GM18867 (cell line): ENCODE measurements at regions not wholly inside any gene's neighbourhood (a gene's known extent, or its start where the extent isn't known, plus 50 kb on each side); places are given as distances from the start of the nearest gene placed in this dataset.
A peak's percentile ranks its signal among the peaks of the same experiment; 100 is the strongest.

Source experiments
- ATAC-seq: cut with Tn5 transposase; IDR thresholded peaks from one replicate; pipeline ENCODE4 v1.9.1; 2021; ENCODE audit warnings: mild to moderate bottlenecking, moderate library complexity; ENCODE audit not compliant: unreplicated experiment

GRCh38 chr3:35849496-35849895 is 210.2 kb downstream of the ARPP21 start:
- no peak for ATAC-seq

GRCh38 chr3:35849963-35850362 is 210.6 kb downstream of the ARPP21 start:
- ATAC-seq = no peak

GRCh38 chr3:35857004-35857403 is 217.7 kb downstream of the ARPP21 start:
- peak; percentile 94 for ATAC-seq

GRCh38 chr3:35862057-35862456 is 222.7 kb downstream of the ARPP21 start:
- no peak for ATAC-seq

GRCh38 chr3:35864871-35865270 is 225.5 kb downstream of the ARPP21 start:
- no peak for ATAC-seq

- no peak for ATAC-seq
Observed at GRCh38 chr3:35867791-35868190, 228.5 kb downstream of the ARPP21 start.

GRCh38 chr3:35871009-35871408 is 231.7 kb downstream of the ARPP21 start:
- ATAC-seq = no peak

GRCh38 chr3:35883929-35884328 is 244.6 kb downstream of the ARPP21 start:
- ATAC-seq = no peak

GRCh38 chr3:35894735-35895134 is 255.4 kb downstream of the ARPP21 start:
- no peak for ATAC-seq

GRCh38 chr3:35899245-35899644 is 259.9 kb downstream of the ARPP21 start:
- no peak for ATAC-seq

- no peak for ATAC-seq
Observed at GRCh38 chr3:35900079-35900478, 260.8 kb downstream of the ARPP21 start.

- peak; percentile 93 for ATAC-seq
Observed at GRCh38 chr3:35908366-35909232, 269.3 kb downstream of the ARPP21 start.

- no peak for ATAC-seq
Observed at GRCh38 chr3:35919160-35919559, 279.8 kb downstream of the ARPP21 start.

GRCh38 chr3:35921718-35922117 is 282.4 kb downstream of the ARPP21 start:
- no peak for ATAC-seq

- peak; percentile 48 for ATAC-seq
Observed at GRCh38 chr3:35924070-35924469, 284.7 kb downstream of the ARPP21 start.

- no peak for ATAC-seq
Observed at GRCh38 chr3:35927441-35927840, 288.1 kb downstream of the ARPP21 start.

- no peak for ATAC-seq
Observed at GRCh38 chr3:35929158-35929557, 289.8 kb downstream of the ARPP21 start.

- no peak for ATAC-seq
Observed at GRCh38 chr3:35931867-35932266, 292.5 kb downstream of the ARPP21 start.

GRCh38 chr3:35932995-35933394 is 293.7 kb downstream of the ARPP21 start:
- ATAC-seq = no peak

- no peak for ATAC-seq
Observed at GRCh38 chr3:35936571-35936970, 297.2 kb downstream of the ARPP21 start.

- no peak for ATAC-seq
Observed at GRCh38 chr3:35944926-35945710, 305.8 kb downstream of the ARPP21 start.
